Activated CD4-positive, alpha-beta T cell treated with anti-CD3 and anti-CD28 coated beads, Interleukin-10, Interleukin-2, amounts not matched to agents 100 ng/mL and 50 ng/mL, durations not matched to agents 16 hours and 8 hours (primary cell): ENCODE measurements at regions not wholly inside any gene's neighbourhood (a gene's known extent, or its start where the extent isn't known, plus 50 kb on each side); places are given as distances from the start of the nearest gene placed in this dataset.

Experiments used
- DNase-seq: peaks from one replicate; pipeline ENCODE4 v3.0.0-alpha.2; 2020

- no peak for DNase-seq
Observed at GRCh38 chr7:33821970-33822369, 83.4 kb upstream of the BMPER start.

- DNase-seq: no peak
Observed at GRCh38 chr7:33823913-33824312, 81.4 kb upstream of the BMPER start.

GRCh38 chr7:33824911-33825459, 80.4 kb upstream of the BMPER start:
- no peak for DNase-seq

GRCh38 chr7:33825644-33826043, 79.7 kb upstream of the BMPER start:
- no peak for DNase-seq

GRCh38 chr7:33829536-33829935, 75.8 kb upstream of the BMPER start:
- DNase-seq: no peak

- DNase-seq: no peak
Observed at GRCh38 chr7:33831389-33832141, 73.8 kb upstream of the BMPER start.

- no peak for DNase-seq
Observed at GRCh38 chr7:33832271-33832721, 73.0 kb upstream of the BMPER start.

- peak; percentile 13 for DNase-seq
Observed at GRCh38 chr7:33836797-33837355, 68.5 kb upstream of the BMPER start.

- DNase-seq: no peak
Observed at GRCh38 chr7:33837356-33837851, 67.9 kb upstream of the BMPER start.

- DNase-seq: no peak
Observed at GRCh38 chr7:33841031-33841430, 64.3 kb upstream of the BMPER start.

- DNase-seq: no peak
Observed at GRCh38 chr7:33841705-33842129, 63.6 kb upstream of the BMPER start.

GRCh38 chr7:33842150-33842549, 63.2 kb upstream of the BMPER start:
- DNase-seq: no peak

- no peak for DNase-seq
Observed at GRCh38 chr7:33845991-33846509, 59.3 kb upstream of the BMPER start.

GRCh38 chr7:33849004-33849403, 56.3 kb upstream of the BMPER start:
- no peak for DNase-seq

GRCh38 chr7:33849971-33850559, 55.3 kb upstream of the BMPER start:
- no peak for DNase-seq

- DNase-seq: no peak
Observed at GRCh38 chr7:33850768-33851167, 54.6 kb upstream of the BMPER start.

- DNase-seq: no peak
Observed at GRCh38 chr7:33852838-33853237, 52.5 kb upstream of the BMPER start.

- DNase-seq: no peak
Observed at GRCh38 chr7:33853361-33854062, 51.8 kb upstream of the BMPER start.

- DNase-seq: no peak
Observed at GRCh38 chr7:33854178-33854577, 51.2 kb upstream of the BMPER start.

- DNase-seq: no peak
Observed at GRCh38 chr7:33854801-33855350, 50.5 kb upstream of the BMPER start.
